Activated CD4-positive, alpha-beta T cell treated with anti-CD3 and anti-CD28 coated beads, Interleukin-2, amount 50 U/mL, for 1 hour (primary cell): ENCODE measurements at regions not wholly inside any gene's neighbourhood (a gene's known extent, or its start where the extent isn't known, plus 50 kb on each side); places are given as distances from the start of the nearest gene placed in this dataset.
"Not testable (repeated sequence)": the region's sequence is repeated elsewhere in the genome, so short reads cannot be mapped to it uniquely, and the experiment has no call there.

Experiments used
- DNase-seq: peaks from one replicate; pipeline ENCODE4 v3.0.0-alpha.2; 2020

- no peak for DNase-seq
These were observed 350.9 kb upstream of the PKN2 start for GRCh38 chr1:88333086-88333695.

- DNase-seq, result no peak
These were observed 342.6 kb upstream of the PKN2 start for GRCh38 chr1:88341447-88341846.

DNA sequence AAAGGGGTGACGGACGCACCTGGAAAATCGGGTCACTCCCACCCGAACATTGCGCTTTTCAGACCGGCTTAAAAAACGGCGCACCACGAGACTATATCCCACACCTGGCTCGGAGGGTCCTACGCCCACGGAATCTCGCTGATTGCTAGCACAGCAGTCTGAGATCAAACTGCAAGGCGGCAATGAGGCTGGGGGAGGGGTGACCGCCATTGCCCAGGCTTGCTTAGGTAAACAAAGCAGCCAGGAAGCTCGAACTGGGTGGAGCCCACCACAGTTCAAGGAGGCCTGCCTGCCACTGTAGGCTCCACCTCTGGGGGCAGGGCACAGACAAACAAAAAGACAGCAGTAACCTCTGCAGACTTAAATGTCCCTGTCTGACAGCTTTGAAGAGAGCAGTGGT, 342.0 kb upstream of the PKN2 start:
- DNase-seq, result not testable (repeated sequence)

GRCh38 chr1:88350648-88351047, 333.4 kb upstream of the PKN2 start:
- DNase-seq, result no peak

- DNase-seq, result no peak
These were observed 332.1 kb upstream of the PKN2 start for GRCh38 chr1:88351960-88352359.

- DNase-seq, result no peak
These were observed 329.8 kb upstream of the PKN2 start for GRCh38 chr1:88354256-88354655.

DNA sequence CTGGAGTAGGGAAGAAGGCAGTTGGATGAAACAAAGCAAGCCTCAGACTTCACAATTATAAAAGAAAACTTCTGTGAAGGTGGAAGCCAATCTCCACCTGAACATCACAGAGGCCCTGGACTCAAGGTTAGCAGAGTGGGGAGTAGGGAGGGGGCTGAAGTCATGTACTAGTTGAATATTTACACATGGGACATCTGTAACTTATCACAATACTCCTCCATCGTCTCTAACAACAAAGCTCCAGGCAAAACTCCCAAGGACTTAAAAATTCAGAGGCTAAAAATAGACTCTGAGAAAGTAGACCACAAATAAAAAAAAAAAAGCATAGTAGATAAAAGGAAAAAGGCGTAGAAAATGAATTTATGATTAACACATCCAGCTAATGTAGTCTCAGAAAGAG, 326.3 kb upstream of the PKN2 start:
- DNase-seq, result no peak

GRCh38 chr1:88371436-88372023, 312.5 kb upstream of the PKN2 start:
- no peak for DNase-seq

- DNase-seq, result no peak
These were observed 308.1 kb upstream of the PKN2 start for GRCh38 chr1:88375977-88376376.

GRCh38 chr1:88376421-88376820, 307.7 kb upstream of the PKN2 start:
- DNase-seq, result no peak

DNA sequence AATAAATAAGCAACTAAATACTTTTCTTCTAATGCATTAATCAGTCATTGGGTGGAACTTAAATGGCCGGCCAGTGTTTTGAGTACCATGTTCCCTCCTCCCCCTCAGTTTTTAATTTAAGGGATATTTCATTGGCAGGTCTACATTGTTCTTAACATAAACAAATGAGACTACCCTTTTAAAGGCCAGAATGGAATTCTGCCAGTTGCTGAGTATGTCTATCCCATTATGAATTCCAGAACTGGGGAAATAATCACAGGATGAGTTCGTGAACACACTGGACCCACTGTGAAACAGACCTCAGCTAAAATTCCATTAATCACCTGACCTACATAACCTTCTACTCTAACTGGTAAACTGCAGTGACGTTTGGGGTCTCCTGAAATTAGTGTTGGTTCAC, 305.5 kb upstream of the PKN2 start:
- no peak for DNase-seq

GRCh38 chr1:88394958-88395357, 289.1 kb upstream of the PKN2 start:
- DNase-seq, result no peak

GRCh38 chr1:88398338-88398737, 285.7 kb upstream of the PKN2 start:
- no peak for DNase-seq

GRCh38 chr1:88399690-88400089, 284.4 kb upstream of the PKN2 start:
- no peak for DNase-seq

DNA sequence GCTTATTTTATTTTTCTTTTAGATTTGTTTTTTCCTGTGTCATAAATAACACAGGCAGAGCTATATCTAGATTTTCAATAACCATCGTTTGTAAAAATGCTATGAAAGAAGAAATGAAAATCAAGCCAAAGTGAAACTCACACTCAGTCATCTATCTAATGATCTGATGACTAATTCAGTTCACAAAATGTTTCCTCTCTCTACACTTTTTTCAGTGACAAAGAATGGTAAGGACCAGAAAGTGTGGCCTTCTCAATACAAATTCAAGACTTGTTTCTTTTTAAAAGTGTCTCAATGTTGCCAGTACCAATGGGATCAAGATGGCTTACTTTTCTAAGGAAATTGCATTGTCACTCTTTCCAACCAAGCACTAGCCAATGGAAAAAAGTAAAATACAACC, 282.8 kb upstream of the PKN2 start:
- no peak for DNase-seq

GRCh38 chr1:88404582-88404981, 279.5 kb upstream of the PKN2 start:
- DNase-seq, result no peak

DNA sequence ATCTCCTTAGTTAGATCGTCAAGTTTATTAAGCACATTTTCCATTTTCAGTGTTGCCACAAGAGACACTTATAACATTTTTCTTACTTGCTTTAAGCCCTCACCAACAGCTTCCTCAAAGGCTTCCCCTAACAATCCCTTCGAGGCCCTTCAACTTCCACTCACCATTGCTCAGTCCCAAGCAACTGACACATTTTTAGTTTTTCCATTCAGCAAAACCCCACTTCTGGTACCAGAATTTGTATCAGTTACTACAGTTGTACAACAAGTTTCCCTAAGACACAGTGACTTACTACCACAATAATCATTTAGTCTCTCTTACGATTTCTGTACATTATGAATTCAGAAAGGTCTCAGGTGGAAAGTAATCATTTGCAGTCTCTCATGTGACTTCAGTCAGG, 276.8 kb upstream of the PKN2 start:
- DNase-seq, result no peak

DNA sequence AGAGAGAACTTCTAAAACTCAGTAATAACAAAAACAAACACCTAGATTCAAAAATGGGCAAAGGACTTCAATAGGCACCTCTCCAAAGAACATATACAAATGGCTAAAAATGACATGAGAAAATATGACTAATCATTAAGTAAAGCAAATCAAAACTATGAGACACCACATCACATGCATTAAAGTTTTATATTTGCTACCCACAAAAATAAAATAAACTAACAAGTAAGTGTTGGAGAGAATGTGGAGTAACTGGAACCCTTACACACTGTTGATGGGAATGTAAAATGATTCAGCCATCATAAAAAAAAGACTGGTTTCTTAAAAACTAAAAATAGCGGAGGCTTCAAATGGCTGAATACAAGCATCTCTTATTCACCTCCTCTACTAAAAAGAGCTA, 262.1 kb upstream of the PKN2 start:
- DNase-seq, result no peak

DNA sequence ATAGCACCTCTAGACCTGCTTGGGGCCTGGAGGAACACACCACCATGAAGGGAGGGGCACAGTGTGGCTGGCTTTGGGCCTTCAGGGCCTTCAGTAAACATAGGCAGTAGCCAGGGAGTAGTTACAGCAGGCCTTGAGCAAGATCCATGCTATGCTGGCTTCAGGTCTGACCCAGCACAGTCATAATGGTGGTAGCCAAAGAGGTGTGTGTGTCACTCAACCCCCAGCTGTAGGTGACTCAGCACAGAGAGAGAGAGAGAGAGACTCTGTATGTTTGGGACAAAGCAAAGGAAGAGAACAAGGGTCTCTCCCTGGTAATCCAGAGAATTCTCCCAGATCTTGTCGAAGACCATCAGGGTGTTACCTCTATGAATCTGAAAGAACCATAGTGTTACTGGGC, 250.5 kb upstream of the PKN2 start:
- DNase-seq, result no peak

- no peak for DNase-seq
These were observed 249.2 kb upstream of the PKN2 start for GRCh38 chr1:88434836-88435235.

DNA sequence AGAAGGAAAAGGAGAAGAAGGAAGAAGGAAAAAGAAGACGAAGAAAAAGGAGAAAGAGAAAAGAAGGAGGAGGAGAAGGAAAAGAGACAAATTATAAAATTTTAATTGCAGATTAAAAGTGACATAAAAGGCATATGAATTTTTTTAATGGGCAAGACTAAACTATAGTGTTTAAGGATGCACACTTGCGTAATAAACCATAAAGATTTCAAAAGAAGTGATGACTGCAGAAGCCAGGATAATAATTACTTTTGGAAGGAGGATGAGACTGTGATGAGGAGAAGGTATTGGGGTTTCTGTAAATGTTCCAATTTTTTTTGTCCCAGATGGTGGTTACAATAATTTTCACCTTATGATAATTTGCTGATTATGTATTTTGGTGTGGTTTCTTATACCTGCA, 243.1 kb upstream of the PKN2 start:
- DNase-seq, result no peak

DNA sequence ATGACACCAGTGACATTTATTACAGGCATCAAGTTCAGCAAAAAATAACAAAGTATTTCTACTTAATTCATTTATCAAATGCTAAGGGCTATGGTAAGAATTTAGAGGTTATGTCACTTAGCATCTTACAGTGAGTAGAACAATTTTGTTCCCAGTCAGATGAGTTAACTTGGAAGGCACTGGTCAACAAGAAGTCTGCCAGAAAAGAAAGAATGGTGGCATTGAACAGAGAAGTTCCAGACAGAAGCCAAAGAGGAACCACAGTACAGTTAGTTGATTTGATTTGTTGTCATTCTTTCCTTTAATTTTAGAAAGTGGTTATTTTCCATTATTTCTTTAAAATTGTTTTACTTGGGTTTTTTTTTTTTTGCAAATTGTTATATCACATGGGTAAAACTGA, 232.2 kb upstream of the PKN2 start:
- no peak for DNase-seq

GRCh38 chr1:88453295-88453694, 230.8 kb upstream of the PKN2 start:
- DNase-seq, result no peak

DNA sequence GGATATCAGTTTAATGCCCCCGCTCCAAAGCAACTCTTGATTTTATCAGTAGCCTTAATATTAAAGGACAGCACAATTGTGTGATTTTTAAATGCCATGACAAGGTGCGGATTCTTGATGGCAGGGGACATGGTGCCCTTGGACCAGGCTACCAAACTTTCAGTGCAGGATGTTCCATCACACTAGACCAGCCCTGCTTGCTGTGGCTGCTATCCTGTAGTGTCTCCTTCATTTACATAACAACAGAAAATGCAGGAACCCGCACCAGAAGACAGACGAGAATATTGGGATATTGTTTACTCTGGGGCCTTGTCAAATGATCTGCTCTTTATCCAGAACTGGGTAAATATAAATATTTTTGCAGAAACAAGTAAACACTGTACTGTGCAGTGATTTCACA, 229.3 kb upstream of the PKN2 start:
- no peak for DNase-seq

- DNase-seq, result no peak
These were observed 228.3 kb upstream of the PKN2 start for GRCh38 chr1:88455621-88456256.
